GM12891 (cell line): ENCODE measurements at regions not wholly inside any gene's neighbourhood (a gene's known extent, or its start where the extent isn't known, plus 50 kb on each side); places are given as distances from the start of the nearest gene placed in this dataset.
A peak's percentile ranks its signal among the peaks of the same experiment; 100 is the strongest.
"Not testable (repeated sequence)": the region's sequence is repeated elsewhere in the genome, so short reads cannot be mapped to it uniquely, and the experiment has no call there.

Experiments
- DNase-seq: peaks from one replicate; pipeline ENCODE4 v3.0.0; 2011; ENCODE audit warnings: low spot score; ENCODE audit not compliant: insufficient read length
- FAIRE-seq: peaks from 2 replicates; lab custom pipeline; 2011; peaks lifted over from hg19 to GRCh38; lab: Jason Lieb, UNC
- PAX5 ChIP-seq: IDR thresholded peaks from 2 replicates; pipeline ENCODE4 v1.6.1; 2011; ENCODE audit warnings: low read length, moderate library complexity, mild to moderate bottlenecking; ENCODE audit not compliant: insufficient read depth, severe bottlenecking
- POLR2A ChIP-seq: IDR thresholded peaks from 2 replicates; pipeline ENCODE4 v1.6.1; 2011; ENCODE audit warnings: low read depth, low read length, control low read depth
- POLR2AphosphoS5 ChIP-seq: IDR thresholded peaks from 2 replicates; pipeline ENCODE4 v1.6.1; 2011; ENCODE audit warnings: low read depth, low read length, control low read depth
- POU2F2 ChIP-seq: IDR thresholded peaks from 2 replicates; pipeline ENCODE4 v1.6.1; 2011; ENCODE audit warnings: low read depth, mild to moderate bottlenecking, control low read depth, low read length, moderate library complexity
- SPI1 ChIP-seq: IDR thresholded peaks from 2 replicates; pipeline ENCODE4 v1.6.1; 2011; ENCODE audit warnings: low read depth, low read length, control low read depth
- TAF1 ChIP-seq: IDR thresholded peaks from 2 replicates; pipeline ENCODE4 v1.6.1; 2011; ENCODE audit warnings: low read depth, low read length, control low read depth

- no peak for TF ChIP-seq PAX5
- TF ChIP-seq POLR2AphosphoS5, result no peak
- FAIRE-seq, result no peak
- DNase-seq, result no peak
Observed at GRCh38 chr4:10841697-10842096, 157.1 kb upstream of the CLNK start.

- FAIRE-seq (no peak), DNase-seq (no peak)
- TF ChIP-seq SPI1 (no peak), POLR2A (no peak), POU2F2 (no peak), PAX5 (no peak), POLR2AphosphoS5 (no peak), TAF1 (no peak)
Observed at GRCh38 chr4:10837151-10837550, 152.6 kb upstream of the CLNK start.

GRCh38 chr4:10832806-10833628, 148.4 kb upstream of the CLNK start:
- DNase-seq (no peak), FAIRE-seq (no peak)
- TF ChIP-seq POLR2AphosphoS5 (no peak), SPI1 (peak; percentile 52; the same call in 1 of the 2 replicates)

GRCh38 chr4:10831727-10832408, 147.3 kb upstream of the CLNK start:
- no peak for DNase-seq
- no peak for TF ChIP-seq TAF1
- TF ChIP-seq POLR2A, result no peak
- TF ChIP-seq POU2F2, result no peak
- TF ChIP-seq PAX5, result no peak
- TF ChIP-seq SPI1, result no peak
- no peak for TF ChIP-seq POLR2AphosphoS5
- peak; percentile 59 for FAIRE-seq

GRCh38 chr4:10828918-10829538, 144.5 kb upstream of the CLNK start:
- not testable (repeated sequence) for DNase-seq, FAIRE-seq

- TF ChIP-seq POU2F2 (no peak), POLR2A (no peak), TAF1 (no peak), SPI1 (no peak), POLR2AphosphoS5 (no peak), PAX5 (no peak)
- DNase-seq (no peak), FAIRE-seq (no peak)
Observed at GRCh38 chr4:10821826-10822225, 137.3 kb upstream of the CLNK start.

GRCh38 chr4:10816571-10816970, 132.0 kb upstream of the CLNK start:
- no peak for DNase-seq
- TF ChIP-seq SPI1, result no peak
- TF ChIP-seq PAX5, result no peak
- no peak for TF ChIP-seq POLR2A
- no peak for TF ChIP-seq POLR2AphosphoS5
- TF ChIP-seq POU2F2, result no peak
- TF ChIP-seq TAF1, result no peak
- no peak for FAIRE-seq

- no peak for DNase-seq
- TF ChIP-seq PAX5, result no peak
- no peak for TF ChIP-seq POU2F2
- TF ChIP-seq SPI1, result no peak
- no peak for TF ChIP-seq POLR2A
- TF ChIP-seq TAF1, result no peak
- no peak for TF ChIP-seq POLR2AphosphoS5
- peak; percentile 31 for FAIRE-seq
Observed at GRCh38 chr4:10811991-10812390, 127.4 kb upstream of the CLNK start.

GRCh38 chr4:10810411-10810810, 125.8 kb upstream of the CLNK start:
- TF ChIP-seq SPI1 (no peak), POLR2A (no peak), TAF1 (no peak), PAX5 (no peak), POU2F2 (no peak), POLR2AphosphoS5 (no peak)
- no peak for DNase-seq
- no peak for FAIRE-seq

- DNase-seq (no peak), FAIRE-seq (no peak)
- TF ChIP-seq SPI1, result no peak
Observed at GRCh38 chr4:10809905-10810304, 125.3 kb upstream of the CLNK start.
